ENCODE measurements at regions not wholly inside any gene's neighbourhood (a gene's known extent, or its start where the extent isn't known, plus 50 kb on each side); places are given as distances from the start of the nearest gene placed in this dataset.
"Not testable (repeated sequence)": the region's sequence is repeated elsewhere in the genome, so short reads cannot be mapped to it uniquely, and the experiment has no call there.

GRCh38 chr1:114260805-114261484 is 107.3 kb upstream of the SYT6 start:
- DNase-seq: no peak

GRCh38 chr1:114259511-114260160 is 106.0 kb upstream of the SYT6 start:
- DNase-seq: no peak

DNA sequence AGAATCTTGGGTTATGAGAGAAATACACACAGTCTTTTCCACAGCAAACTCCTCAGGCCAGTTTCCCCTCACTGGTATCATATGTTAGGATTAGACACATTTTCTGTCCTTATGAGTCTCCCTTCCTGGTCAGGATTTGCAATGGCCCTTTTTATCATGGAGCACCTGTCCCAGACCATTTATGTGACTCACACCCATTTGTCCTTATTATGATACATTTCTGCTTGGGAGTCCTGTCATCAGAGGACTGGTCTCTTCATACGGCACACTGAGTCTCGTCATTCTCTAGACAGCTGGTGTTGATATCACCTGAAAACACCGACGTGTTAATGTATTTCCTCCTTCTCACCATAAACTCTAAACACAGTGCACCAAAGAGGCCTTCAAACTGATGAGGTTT is 105.0 kb upstream of the SYT6 start:
- no peak for DNase-seq

- DNase-seq: no peak
Observed at GRCh38 chr1:114258074-114258473, 104.4 kb upstream of the SYT6 start.

GRCh38 chr1:114257554-114257953 is 103.9 kb upstream of the SYT6 start:
- no peak for DNase-seq

DNA sequence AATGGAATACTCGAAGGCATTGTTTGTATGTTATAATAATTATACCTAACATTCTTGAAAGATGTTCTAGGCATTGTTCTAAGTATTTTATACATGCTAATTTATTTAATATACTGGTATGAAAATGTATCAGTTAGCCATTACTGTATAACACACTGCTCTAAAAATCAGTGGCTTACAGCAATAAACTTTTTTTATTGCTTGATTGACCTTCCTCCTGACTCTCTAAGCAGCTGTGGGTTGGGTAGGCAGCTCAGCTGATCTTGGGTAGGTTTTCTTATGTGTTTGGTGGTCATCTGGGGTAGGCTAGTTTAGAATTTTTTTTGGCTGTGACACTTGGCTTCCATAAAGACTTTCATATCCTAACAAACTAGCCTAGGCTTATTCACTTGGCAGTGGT is 100.2 kb upstream of the SYT6 start:
- DNase-seq: no peak

GRCh38 chr1:114251573-114251939 is 97.9 kb upstream of the SYT6 start:
- no peak for DNase-seq

DNA sequence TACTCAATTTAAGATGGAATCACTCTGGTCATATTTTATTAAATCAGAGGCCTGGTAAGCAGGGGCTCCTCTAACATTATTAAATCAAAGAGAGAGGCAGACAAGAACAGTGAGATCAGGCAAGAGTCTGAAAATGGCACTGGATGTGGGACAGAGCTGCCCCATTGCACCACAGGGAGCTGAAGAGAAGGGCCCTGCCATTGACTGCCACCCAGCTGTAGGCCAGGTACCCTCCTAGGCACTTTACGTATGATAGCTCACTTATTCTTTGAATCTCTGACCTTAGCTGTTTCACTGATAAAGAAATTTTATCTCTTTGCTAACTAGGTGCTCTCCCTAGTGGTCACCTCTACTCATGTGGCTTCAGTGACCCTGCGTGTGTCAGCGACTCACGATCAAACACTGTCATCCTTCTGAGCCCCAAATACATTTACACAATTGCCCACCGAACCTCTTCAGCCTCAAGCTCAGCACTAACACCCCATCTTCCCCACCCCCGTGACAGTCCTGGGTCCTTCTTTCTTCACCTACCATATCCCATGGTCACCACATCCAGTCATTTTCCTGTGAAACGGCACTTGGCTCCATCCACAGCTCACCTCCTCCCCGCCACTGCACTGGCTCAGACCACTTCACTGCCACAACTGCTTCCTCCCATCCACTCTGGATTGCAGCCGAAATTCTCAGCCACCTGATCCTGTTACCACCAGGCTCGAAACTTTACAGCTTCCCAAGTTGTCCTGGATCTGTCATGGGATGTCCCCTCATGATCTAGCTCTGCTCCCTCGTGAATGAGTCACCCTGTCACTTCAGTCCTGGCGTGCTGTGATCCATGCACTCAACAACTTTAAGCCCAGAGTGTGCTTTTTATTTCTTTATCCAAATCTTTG is 97.3 kb upstream of the SYT6 start:
- DNase-seq: no peak

- DNase-seq: no peak
Observed at GRCh38 chr1:114249691-114250090, 96.0 kb upstream of the SYT6 start.

DNA sequence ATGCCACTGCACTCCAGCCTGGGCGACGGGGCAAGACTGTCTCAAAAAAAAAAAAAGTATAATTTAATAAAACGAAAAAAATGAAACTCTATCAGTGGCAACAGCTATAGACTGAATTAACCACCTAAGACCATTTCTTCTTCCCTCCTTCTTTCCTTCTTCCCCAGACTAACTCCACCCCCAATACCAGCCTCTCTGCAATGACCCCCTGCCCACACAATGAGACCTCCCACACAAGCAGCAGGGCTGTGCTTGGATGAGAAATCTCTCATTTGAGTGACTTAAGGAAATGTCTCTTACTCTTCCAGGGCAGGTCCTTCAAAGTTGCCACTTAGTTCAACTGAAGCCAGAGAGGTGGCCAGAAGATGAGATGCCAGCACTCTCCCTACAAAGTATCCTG is 94.5 kb upstream of the SYT6 start:
- no peak for DNase-seq

DNA sequence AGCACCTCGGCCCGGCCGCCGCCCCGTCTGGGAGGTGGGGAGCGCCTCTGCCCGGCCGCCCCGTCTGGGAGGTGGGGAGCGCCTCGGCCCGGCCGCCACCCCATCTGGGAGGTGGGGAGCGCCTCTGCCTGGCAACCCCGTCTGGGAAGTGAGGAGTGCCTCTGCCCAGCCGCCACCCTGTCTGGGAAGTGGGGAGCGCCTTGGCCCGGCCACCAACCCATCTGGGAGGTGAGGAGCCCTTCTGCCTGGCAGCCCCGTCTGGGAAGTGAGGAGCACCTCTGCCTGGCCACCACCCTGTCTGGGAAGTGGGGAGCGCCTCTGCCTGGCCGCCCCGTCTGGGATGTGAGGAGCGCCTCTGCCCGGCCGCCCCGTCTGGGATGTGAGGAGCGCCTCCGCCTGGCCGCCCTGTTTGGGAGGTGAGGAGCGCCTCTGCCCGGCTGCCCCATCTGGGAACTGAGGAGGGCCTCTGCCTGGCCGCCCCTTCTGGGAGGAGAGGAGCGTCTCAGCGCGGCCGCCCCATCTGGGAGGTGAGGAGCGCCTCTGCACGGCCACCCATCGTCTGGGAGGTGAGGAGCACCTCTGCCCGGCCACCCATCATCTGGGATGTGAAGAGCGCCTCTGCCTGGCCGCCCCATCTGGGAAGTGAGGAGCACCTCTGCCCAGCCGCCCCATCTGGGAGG is 89.0 kb upstream of the SYT6 start:
- DNase-seq: not testable (repeated sequence)

DNA sequence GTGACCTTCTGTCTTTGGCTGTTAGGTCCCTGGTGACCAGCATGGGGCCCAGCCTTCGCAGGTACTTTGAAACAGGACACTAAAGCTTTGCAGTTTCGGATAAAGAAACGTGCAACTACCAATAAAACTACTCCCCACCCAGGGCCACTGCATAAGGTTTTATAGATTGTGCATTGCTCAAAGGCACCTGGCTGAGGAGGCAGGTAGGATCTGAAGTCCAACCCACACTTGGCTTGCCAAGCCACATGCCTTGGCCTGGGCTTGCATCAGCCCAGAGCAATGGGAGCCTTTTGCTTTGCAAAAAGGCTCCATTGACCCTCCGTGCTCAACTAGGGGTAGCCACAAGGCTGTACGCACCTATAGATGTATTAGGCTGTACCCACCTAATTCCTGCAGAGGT is 84.4 kb upstream of the SYT6 start:
- DNase-seq: no peak

- no peak for DNase-seq
Observed at GRCh38 chr1:114236517-114236916, 82.8 kb upstream of the SYT6 start.

GRCh38 chr1:114235960-114236359 is 82.3 kb upstream of the SYT6 start:
- DNase-seq: no peak

DNA sequence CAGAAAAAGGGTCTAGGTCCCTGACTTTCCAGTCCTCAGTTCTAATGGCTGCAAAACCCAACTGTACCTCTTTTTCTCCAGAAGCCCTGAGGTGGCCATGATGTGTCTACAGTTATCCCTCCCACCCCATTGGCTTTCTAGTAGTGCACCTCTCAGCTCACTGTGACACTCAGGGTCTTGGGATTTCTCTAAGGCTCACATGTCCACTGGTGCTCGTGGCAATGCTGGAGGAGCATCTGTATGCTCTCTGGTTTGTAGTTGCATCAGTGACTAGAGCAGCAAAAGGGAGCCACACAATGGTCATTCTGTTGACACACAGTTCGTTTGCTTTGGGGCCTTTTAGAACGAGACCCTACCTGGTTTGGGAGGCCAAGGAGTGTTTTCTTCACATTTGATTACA is 81.6 kb upstream of the SYT6 start:
- DNase-seq: no peak

DNA sequence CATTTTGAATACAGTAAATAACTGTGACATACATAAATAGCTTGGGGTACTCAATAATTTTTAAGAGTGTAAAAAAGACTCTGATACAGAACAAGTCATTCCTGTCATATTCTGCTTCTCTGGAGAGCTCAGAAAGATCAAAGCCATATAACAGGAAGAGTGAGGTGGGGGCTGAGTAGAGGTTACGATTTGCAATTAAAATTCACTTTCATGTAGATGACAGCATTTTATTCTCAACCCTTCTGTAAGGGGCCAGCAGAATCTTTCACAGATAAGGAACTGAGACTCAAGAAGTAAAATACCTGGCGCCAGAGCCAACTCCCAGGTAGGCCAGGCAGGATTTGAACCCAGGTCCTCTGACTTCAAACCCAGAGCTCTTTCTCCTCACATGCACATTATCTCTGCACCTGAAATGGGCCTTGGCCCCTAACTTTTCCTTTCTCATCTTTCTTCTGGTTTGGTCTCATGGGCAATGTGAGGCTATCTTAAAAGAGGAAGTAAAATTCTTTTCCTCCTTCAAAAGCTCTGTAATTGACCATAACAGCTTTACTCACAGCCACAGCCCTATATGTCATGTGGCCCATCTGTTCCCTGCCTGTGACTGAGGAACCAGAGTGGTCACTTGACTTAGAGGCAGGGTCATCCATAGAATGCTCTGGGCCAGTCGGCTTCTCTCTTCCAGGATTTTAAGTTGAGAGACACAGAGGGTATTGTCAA is 80.9 kb upstream of the SYT6 start:
- DNase-seq: no peak

- no peak for DNase-seq
Observed at GRCh38 chr1:114232691-114233090, 79.0 kb upstream of the SYT6 start.

DNA sequence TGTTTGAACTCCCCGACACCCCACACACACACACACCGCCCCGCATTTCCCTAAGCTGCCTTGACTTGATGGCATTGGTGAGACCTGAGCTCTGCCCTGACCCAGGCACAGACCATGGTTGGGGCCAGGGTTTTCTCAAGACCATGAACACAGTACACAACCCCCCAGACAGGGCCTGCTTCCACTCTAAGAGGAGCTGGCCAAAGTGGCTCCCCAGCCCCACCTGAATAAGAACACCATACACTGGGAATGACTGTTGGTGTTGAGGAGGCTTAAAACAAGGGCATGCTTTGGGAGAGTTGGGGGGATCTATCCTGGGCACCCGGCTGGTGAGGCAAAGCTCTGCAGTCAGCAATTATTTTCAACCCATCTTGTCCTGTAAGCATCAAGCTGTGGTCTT is 77.6 kb upstream of the SYT6 start:
- DNase-seq: no peak

GRCh38 chr1:114229368-114229767 is 75.7 kb upstream of the SYT6 start:
- DNase-seq: no peak

DNA sequence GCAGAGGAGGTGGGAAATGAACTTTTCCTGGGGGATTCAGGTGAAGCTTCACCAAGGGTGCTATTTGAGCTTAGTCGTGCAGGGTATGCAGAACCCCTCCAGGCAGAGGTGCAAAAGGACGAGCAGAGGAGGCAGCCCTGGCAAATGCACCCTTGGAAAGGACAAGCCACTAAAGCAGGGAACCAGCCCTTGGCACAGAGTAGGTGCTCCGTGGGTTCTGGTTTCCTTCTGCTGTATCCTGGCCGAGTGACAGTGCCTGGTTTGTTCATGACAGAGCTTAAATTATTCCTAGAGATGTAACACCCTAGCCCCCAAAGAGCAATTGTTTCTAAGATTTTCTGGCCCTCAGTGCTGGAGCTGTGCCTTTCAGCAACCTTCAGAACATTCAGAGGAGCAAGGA is 73.4 kb upstream of the SYT6 start:
- DNase-seq: no peak

GRCh38 chr1:114224196-114224907 is 70.7 kb upstream of the SYT6 start:
- no peak for DNase-seq

- DNase-seq: no peak
Observed at GRCh38 chr1:114222920-114223319, 69.3 kb upstream of the SYT6 start.

Measured in cerebellar nuclear complex (tissue), 1 donor.